ENCODE measurements at regions not wholly inside any gene's neighbourhood (a gene's known extent, or its start where the extent isn't known, plus 50 kb on each side); places are given as distances from the start of the nearest gene placed in this dataset.

- Histone ChIP-seq H3K4me3 (no peak overlapping the region), H3K27me3 (peaks cover 4% of the 10 kb centered on the region), H3K36me3 (replicated peaks; ENCODE audit: insufficient read depth, low read depth) (no peaks in the 10 kb centered on the region), H3K4me2 (no peak overlapping the region), H2AFZ (no peak overlapping the region), H3K27ac (no peak overlapping the region), H3K9me2 (replicated peaks; ENCODE audit: insufficient read depth) (no peaks in the 10 kb centered on the region), H3K79me2 (no peaks in the 10 kb centered on the region), H3K4me1 (ENCODE audit: insufficient read depth) (no peaks in the 10 kb centered on the region), H3K9me3 (ENCODE audit: low read depth) (no peaks in the 10 kb centered on the region), H4K20me1 (ENCODE audit: insufficient read depth, poor library complexity, severe bottlenecking) (no peaks in the 10 kb centered on the region)
- 91% methylated on average over 14 of the region's 14 CpGs for WGBS (ENCODE audit: low lambda C conversion rate, missing lambda C conversion rate)
- DNase-seq (ENCODE audit: low spot score), result no peak
- TF ChIP-seq EZH2phosphoT487 (IDR thresholded peaks at IDR 0.05; ENCODE audit: low read depth, severe bottlenecking, unreplicated experiment), result no peak
- no peak for TF ChIP-seq EZH2 (IDR thresholded peaks at IDR 0.05; ENCODE audit: borderline replicate concordance)
- TF ChIP-seq, protein P1, sequence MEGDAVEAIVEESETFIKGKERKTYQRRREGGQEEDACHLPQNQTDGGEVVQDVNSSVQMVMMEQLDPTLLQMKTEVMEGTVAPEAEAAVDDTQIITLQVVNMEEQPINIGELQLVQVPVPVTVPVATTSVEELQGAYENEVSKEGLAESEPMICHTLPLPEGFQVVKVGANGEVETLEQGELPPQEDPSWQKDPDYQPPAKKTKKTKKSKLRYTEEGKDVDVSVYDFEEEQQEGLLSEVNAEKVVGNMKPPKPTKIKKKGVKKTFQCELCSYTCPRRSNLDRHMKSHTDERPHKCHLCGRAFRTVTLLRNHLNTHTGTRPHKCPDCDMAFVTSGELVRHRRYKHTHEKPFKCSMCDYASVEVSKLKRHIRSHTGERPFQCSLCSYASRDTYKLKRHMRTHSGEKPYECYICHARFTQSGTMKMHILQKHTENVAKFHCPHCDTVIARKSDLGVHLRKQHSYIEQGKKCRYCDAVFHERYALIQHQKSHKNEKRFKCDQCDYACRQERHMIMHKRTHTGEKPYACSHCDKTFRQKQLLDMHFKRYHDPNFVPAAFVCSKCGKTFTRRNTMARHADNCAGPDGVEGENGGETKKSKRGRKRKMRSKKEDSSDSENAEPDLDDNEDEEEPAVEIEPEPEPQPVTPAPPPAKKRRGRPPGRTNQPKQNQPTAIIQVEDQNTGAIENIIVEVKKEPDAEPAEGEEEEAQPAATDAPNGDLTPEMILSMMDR (IDR thresholded peaks at IDR 0.05; ENCODE audit: poor library complexity), result no peak
These were observed 51.1 kb upstream of the BEGAIN start for GRCh38 chr14:100638211-100638855.

- H2AFZ ChIP-seq, result no peak overlapping the region
- no peak overlapping the region for H3K27ac ChIP-seq
- H3K4me1 ChIP-seq (ENCODE audit: insufficient read depth), result no peaks in the 10 kb centered on the region
- TF ChIP-seq, protein P1 (IDR thresholded peaks at IDR 0.05; ENCODE audit: poor library complexity), result no peak
- no peaks in the 10 kb centered on the region for H3K79me2 ChIP-seq
- H3K4me3 ChIP-seq, result no peak overlapping the region
- 87% methylated on average over 6 of the region's 6 CpGs for WGBS (ENCODE audit: low lambda C conversion rate, missing lambda C conversion rate)
- DNase-seq (ENCODE audit: low spot score), result no peak
- H3K9me2 ChIP-seq (replicated peaks; ENCODE audit: insufficient read depth), result no peaks in the 10 kb centered on the region
- no peaks in the 10 kb centered on the region for H4K20me1 ChIP-seq (ENCODE audit: insufficient read depth, poor library complexity, severe bottlenecking)
- H3K27me3 ChIP-seq, result no peaks in the 10 kb centered on the region
- H3K9me3 ChIP-seq (ENCODE audit: low read depth), result no peaks in the 10 kb centered on the region
- no peaks in the 10 kb centered on the region for H3K36me3 ChIP-seq (replicated peaks; ENCODE audit: insufficient read depth, low read depth)
- no peak overlapping the region for H3K4me2 ChIP-seq
These were observed 52.1 kb upstream of the BEGAIN start for GRCh38 chr14:100639280-100639679.

GRCh38 chr14:100640471-100641273 lies 53.5 kb upstream of the BEGAIN start:
- DNase-seq (ENCODE audit: low spot score), result no peak
- Histone ChIP-seq H3K27me3 (no peaks in the 10 kb centered on the region), H3K9me3 (ENCODE audit: low read depth) (no peaks in the 10 kb centered on the region), H4K20me1 (ENCODE audit: insufficient read depth, poor library complexity, severe bottlenecking) (no peaks in the 10 kb centered on the region), H3K36me3 (replicated peaks; ENCODE audit: insufficient read depth, low read depth) (no peaks in the 10 kb centered on the region), H2AFZ (no peak overlapping the region), H3K4me1 (ENCODE audit: insufficient read depth) (no peaks in the 10 kb centered on the region), H3K9me2 (replicated peaks; ENCODE audit: insufficient read depth) (no peaks in the 10 kb centered on the region), H3K79me2 (no peaks in the 10 kb centered on the region), H3K27ac (no peak overlapping the region), H3K4me3 (no peak overlapping the region), H3K4me2 (no peak overlapping the region)
- 82% methylated on average over 20 of the region's 20 CpGs for WGBS (ENCODE audit: low lambda C conversion rate, missing lambda C conversion rate)
- TF ChIP-seq, protein P1 (IDR thresholded peaks at IDR 0.05; ENCODE audit: poor library complexity), result no peak
- TF ChIP-seq EZH2 (IDR thresholded peaks at IDR 0.05; ENCODE audit: borderline replicate concordance) (no peak), EZH2phosphoT487 (IDR thresholded peaks at IDR 0.05; ENCODE audit: low read depth, severe bottlenecking, unreplicated experiment) (no peak)

Measured in hepatocyte (in vitro differentiated cells).